Lower leg skin (tissue), 3 donors: ENCODE measurements at regions not wholly inside any gene's neighbourhood (a gene's known extent, or its start where the extent isn't known, plus 50 kb on each side); places are given as distances from the start of the nearest gene placed in this dataset.

Source experiments
- POLR2A ChIP-seq, 2 donors: fragments of 450-650 bp; IDR thresholded peaks; one replicate each; pipeline ENCODE4 v1.6.1; 2016 to 2017; ENCODE audit warnings: antibody characterized with exemption in 2 of 2, mild to moderate bottlenecking in 1 of 2, moderate library complexity in 1 of 2
- TF ChIP-seq, protein P1 (sequence below), 3 donors: fragments of 450-650 bp; IDR thresholded peaks; one replicate each; pipeline ENCODE4 v1.5.1; 2016; ENCODE audit warnings: antibody characterized with exemption in 3 of 3, mild to moderate bottlenecking in 3 of 3, moderate library complexity in 2 of 3

GRCh38 chr13:26951581-26952177, 191.1 kb upstream of the GPR12 start:
- TF ChIP-seq POLR2A (IDR thresholded peaks at IDR 0.05) = no peak
- TF ChIP-seq, protein P1, sequence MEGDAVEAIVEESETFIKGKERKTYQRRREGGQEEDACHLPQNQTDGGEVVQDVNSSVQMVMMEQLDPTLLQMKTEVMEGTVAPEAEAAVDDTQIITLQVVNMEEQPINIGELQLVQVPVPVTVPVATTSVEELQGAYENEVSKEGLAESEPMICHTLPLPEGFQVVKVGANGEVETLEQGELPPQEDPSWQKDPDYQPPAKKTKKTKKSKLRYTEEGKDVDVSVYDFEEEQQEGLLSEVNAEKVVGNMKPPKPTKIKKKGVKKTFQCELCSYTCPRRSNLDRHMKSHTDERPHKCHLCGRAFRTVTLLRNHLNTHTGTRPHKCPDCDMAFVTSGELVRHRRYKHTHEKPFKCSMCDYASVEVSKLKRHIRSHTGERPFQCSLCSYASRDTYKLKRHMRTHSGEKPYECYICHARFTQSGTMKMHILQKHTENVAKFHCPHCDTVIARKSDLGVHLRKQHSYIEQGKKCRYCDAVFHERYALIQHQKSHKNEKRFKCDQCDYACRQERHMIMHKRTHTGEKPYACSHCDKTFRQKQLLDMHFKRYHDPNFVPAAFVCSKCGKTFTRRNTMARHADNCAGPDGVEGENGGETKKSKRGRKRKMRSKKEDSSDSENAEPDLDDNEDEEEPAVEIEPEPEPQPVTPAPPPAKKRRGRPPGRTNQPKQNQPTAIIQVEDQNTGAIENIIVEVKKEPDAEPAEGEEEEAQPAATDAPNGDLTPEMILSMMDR (IDR thresholded peaks at IDR 0.05) = no peak
